HG03460 (cell line): ENCODE measurements at regions not wholly inside any gene's neighbourhood (a gene's known extent, or its start where the extent isn't known, plus 50 kb on each side); places are given as distances from the start of the nearest gene placed in this dataset.
A peak's percentile ranks its signal among the peaks of the same experiment; 100 is the strongest.

Experiments used
- ATAC-seq: cut with Tn5 transposase; IDR thresholded peaks from one replicate; pipeline ENCODE4 v1.9.1; 2021; ENCODE audit not compliant: unreplicated experiment

DNA sequence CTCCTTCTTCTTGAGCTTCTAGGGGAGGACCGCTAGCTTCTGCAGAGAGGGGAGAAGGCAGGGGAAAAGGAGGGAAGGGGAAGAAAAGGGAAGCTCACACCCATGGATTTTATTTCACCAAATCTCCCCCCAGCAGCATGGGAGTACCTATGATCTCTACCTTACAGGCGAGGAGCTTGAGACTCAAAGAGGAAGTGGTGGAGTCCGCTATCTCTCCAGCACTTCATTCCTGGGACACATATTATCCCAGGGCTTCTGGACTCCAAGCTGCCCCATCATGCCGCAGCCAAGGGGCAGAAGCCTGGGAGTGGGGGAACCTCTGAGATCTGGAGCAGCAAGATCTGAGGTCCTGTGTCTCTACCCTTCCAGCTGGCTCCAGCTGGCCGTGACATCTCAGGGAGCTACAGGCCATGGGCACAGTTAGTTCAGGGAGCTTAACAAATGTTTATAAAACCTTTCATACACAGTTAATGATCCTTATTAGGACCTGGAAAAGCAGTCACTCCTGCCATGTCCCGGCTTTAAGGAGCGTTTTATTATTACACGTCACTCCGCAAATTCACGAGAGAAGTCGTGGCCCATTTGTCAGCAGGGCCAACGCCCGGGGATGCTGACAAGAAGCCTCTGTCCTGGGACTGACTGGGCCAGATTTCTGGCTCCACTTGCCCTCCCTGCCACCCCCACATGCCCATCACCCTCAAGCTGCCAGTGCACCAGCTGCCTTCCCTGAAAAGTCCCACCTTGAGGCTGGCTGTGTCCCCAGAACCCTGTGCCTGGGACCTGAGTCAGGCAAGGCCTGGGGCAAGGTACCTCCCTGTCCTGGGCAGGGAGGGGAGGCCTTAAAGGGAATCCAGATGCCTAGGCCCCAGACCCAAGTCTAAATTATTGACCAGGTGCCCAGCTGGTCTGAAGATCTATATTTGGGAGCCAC lies 132.1 kb upstream of the ZMIZ1 start:
- ATAC-seq = no peak

GRCh38 chr10:78937393-78937792 lies 131.4 kb upstream of the ZMIZ1 start:
- ATAC-seq = no peak

GRCh38 chr10:78937800-78938694 lies 130.7 kb upstream of the ZMIZ1 start:
- ATAC-seq = no peak

DNA sequence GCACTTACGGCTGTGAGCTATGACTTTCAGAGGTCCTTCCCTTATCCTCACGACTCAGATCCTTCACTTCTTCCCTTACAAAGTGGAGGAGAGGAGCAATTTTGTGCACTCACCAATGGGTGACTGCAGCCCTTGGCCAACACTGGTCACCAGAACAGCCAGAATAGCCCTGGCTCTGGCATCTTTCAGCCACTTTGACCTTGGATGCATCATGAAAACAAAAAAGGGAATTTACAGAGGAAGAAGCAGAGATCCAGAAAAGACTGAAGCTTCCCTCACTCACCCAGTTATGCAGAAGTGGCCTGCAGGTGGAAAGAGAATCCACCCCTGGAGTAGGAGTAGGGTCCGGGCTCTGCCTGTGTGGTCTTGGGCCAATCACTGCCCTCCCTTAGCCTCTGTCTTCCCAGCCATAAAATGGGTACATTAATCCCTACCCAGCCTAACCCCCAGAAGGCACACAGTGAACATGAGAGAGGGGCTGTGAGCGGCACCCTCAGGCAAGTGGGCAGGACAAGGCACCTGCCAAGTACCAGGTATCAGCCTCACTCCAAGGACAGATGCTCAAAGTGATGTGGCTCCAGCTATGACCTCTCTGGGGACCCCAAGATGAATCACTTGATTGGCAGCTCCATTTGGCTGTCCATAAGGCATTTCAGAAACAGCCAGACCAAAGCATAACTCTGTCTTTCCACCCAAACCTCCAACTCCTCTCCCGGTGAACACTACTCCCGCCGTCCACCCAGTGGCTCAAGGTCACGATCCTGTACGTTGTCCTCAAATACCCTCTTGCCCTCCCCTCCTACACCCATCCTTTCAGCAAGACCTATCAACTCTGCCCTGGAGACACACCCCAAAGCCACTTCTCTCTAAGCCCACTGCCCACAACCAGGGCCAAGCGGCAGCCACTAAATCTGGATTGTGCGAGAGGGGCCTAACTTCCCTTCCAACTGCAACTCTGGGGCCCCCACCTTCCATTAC lies 129.8 kb upstream of the ZMIZ1 start:
- no peak for ATAC-seq

- no peak for ATAC-seq
Observed at GRCh38 chr10:78942091-78942501, 126.7 kb upstream of the ZMIZ1 start.

DNA sequence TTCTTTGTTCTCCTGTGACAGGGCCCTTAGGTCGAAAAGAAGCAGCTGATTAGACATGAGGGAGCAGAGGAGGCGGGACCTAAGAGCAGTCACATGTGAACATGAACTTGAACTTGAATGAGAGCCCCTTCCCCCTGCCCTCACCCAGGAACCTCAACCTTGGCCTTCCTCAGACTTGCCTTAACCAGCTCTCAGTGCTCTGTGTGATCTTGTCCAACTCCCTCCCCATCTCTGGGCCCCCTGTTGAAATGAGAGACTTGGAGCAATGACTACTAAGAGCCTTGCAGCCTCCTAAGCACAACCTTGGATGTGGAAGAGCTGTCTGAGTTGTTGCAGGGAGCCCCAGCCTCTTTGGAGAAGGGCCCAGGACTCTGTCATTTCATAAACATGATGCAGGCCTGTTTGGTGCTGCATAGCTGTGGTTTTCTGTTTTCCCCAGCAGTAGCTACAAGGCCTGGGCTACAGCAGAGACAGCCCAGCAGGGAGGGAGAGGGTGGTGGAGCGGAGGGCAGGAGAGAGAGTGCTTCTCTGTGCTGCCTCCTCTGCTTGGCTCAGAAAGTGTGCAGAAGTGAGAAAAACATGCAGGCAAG lies 123.9 kb upstream of the ZMIZ1 start:
- no peak for ATAC-seq

DNA sequence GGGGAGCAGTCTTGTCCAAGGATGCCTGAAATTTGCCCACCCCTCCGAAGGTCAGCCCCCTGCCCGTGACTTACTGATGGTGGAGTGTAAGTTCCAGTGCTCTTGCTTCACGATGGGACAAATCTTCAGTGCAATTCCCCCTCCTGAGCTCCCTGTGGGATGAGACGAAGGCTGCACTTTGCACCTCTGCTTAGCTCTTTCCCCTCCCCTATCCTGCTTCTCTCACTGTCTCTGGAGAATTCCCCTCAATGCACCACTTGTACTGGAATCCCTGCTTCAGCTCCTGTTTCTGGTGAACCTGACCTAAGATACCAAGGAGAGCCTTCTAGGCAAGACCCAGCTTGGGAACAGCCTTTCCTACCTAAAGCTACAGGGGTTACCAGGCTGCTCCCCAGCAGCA lies 122.9 kb upstream of the ZMIZ1 start:
- ATAC-seq = no peak

GRCh38 chr10:78947226-78947625 lies 121.5 kb upstream of the ZMIZ1 start:
- ATAC-seq = no peak

DNA sequence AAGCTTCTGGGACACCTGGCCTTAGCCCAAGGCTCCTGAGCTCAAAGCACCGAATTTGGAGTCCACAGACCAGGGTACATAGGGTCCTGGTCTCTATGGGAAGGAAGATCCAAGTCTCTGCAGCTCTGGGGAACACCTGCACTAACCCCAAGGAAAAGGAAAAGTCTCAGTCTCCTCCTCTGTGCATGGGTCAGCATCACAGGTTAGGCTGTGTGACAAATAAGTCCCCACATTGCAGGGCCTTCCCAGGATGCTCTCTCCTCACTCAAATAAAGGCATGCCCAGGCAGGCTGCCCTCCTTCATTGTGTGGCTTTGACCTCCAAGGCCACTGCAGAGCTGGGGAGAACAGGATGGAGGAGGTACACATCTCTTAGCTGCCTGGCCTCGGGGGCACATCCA lies 121.0 kb upstream of the ZMIZ1 start:
- no peak for ATAC-seq

DNA sequence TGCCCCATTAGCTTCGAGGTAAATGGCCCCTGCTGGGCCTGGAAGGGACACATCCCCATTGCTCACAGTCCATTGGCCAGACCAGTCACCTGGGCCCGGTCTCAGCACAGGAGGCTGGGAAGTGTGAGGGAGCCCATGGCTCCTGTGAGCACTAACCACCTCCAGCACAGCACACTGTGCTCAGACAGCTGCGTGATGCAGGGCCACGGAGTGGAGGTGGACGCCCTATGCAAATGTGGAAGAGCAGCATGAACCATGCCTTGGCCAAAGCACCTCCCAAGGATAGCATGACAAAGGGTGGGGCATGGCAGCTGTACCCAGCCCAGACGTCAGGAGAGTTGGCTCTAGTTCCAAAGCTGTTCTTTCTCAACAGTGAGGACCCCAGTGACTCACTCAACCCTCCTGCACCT lies 120.1 kb upstream of the ZMIZ1 start:
- no peak for ATAC-seq

DNA sequence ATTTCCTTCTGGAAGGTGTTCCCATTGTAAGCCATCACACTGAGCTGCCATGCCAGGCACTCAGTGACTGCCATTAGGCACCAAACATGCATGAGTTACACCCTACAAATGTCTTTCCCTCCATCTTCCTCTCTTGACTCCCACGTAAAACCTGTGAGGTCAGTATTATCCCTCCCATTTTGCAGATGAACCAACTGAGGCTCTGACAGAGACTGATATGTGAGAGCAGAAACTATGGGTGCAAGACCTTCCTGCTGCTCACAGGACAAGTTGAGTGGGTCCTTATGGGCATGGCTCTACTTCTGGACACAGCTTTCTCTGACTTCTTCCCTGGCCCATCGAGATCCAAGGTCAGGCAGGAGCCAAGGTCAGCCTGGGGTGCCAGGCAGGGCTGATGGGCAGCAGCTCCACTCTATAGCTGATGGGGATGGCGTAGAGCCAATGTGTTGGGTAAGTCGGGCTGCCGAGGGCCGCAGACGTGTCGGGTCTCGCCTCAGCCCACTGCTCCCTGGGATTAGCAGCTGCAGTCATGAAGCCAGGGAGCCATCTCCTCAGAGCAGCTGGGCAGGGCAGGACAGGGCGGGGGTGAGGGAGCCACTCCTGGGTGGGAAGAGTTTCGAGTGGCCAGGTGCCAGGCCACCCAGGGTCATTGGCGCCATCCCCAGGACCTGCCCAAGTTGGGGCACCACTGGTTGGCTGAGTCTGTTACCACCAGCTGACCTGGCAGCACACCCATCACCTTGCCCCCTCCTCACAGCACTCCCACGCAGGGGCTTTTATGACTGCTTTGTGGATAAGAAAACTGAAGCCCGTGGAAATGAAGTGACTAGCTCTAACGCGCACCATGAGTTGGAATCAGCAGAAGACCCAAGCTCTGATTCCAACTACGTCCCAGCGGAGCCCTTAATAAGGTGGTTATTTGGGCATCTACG lies 117.8 kb upstream of the ZMIZ1 start:
- no peak for ATAC-seq

DNA sequence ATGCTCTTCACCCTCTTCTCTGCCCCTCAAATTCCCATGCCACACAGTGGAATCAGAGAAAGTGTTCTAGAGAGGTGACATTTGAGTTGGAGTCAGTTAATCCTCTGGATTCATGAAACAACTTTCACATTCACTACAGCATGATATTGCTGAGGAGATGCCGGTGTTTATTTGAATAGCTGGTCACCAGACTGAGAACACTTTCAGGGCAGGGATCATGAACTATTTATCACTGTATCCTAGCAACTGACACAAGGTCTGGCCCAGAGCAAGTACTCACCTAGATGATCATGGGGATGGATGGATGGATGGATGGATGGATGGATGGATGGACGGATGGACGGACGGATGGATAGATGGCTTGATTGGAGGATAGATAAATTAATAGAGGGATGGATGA lies 116.7 kb upstream of the ZMIZ1 start:
- no peak for ATAC-seq

DNA sequence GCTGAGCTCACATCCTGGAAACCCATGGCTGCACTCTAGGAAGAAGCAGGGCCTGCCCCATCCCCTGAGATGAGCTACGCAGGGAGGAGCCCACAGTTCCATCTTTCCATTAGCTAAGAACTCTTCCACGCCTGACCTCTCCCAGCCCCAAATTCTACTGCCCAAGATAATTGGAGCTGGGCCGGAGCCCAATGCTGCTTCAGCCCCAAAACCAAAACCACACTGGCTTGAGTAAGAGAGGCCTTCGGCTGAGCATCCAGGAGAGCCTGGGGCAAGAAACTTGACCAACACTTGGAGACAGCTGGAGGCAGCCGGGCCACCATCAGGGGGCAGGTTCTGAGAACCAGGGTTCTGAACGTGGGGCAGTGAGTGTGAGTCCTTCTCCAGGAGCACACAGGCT lies 116.1 kb upstream of the ZMIZ1 start:
- ATAC-seq = no peak

- peak; percentile 80 for ATAC-seq
Observed at GRCh38 chr10:78953113-78953798, 115.5 kb upstream of the ZMIZ1 start.

GRCh38 chr10:78953799-78954297 lies 114.9 kb upstream of the ZMIZ1 start:
- no peak for ATAC-seq

GRCh38 chr10:78954689-78955088 lies 114.1 kb upstream of the ZMIZ1 start:
- no peak for ATAC-seq

- no peak for ATAC-seq
Observed at GRCh38 chr10:78955206-78955605, 113.6 kb upstream of the ZMIZ1 start.

DNA sequence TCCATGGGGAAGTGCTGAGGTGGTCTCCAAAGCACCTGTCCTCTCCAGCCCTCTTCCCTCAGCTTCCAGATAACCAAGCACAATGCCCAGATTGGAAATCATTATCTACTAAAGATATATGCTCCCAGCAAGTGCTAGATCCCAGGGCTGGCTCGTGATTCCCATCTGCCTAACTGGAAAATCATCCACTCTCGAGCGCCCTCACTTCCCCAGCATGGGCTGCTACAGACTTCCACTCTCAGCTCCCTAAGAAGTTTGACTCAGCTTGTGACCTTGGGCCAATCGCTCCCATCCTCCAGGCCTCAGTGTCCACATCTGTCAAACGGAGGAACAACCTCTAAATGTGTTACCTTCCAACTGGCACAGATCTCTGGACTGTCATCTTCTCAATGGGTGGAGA lies 112.4 kb upstream of the ZMIZ1 start:
- ATAC-seq = no peak
